ENCODE measurements at regions not wholly inside any gene's neighbourhood (a gene's known extent, or its start where the extent isn't known, plus 50 kb on each side); places are given as distances from the start of the nearest gene placed in this dataset.

- TF ChIP-seq CTCF (IDR thresholded peaks at IDR 0.05) (peak in 4 of 6 experiments; percentile 17 to 38 (median 28)), POLR2A (IDR thresholded peaks at IDR 0.05) (no peak)
These were observed 132.3 kb downstream of the TTC32 start for GRCh38 chr2:19769513-19769912.

Data from adrenal gland (tissue), 5 donors.